ENCODE measurements at regions not wholly inside any gene's neighbourhood (a gene's known extent, or its start where the extent isn't known, plus 50 kb on each side); places are given as distances from the start of the nearest gene placed in this dataset.

- H4K8ac ChIP-seq (ENCODE audit: extremely low read depth, insufficient read depth, low read length) = no peak overlapping the region
- no peak overlapping the region for H2BK12ac ChIP-seq (ENCODE audit: low read depth, low read length)
- H3K4ac ChIP-seq (replicated peaks; ENCODE audit: insufficient read length, low read depth, low read length) = no peak overlapping the region
- no peak overlapping the region for H2AK5ac ChIP-seq (ENCODE audit: low read depth, low read length)
- H4K5ac ChIP-seq (ENCODE audit: insufficient read length, low read depth, low read length) = no peak overlapping the region
- H3K56ac ChIP-seq (replicated peaks; ENCODE audit: insufficient read length, low read depth, low read length) = no peak overlapping the region
- H3K9ac ChIP-seq (replicated peaks in 1 of 4; ENCODE audit: extremely low read depth in 1 of 4, low read depth in 3 of 4, low read length in 3 of 4) = no peak overlapping the region
- H3K18ac ChIP-seq (ENCODE audit: extremely low read depth, low read length) = no peak overlapping the region
- H2BK15ac ChIP-seq (ENCODE audit: low read length) = no peak overlapping the region
- ChIA-PET POLR2A (ENCODE audit: partially characterized antibody) (no interaction called here), CTCF (ENCODE audit: partially characterized antibody) (no interaction called here)
- no peak overlapping the region for H3K14ac ChIP-seq (ENCODE audit: insufficient read length)
- peaks cover 0 to 5% (median under 1%) of the 10 kb centered on the region in 4 experiments; a peak in 4 of 7 replicates for H3K4me1 ChIP-seq (replicated peaks in 1 of 4; ENCODE audit: control insufficient read depth in 3 of 4, insufficient read depth in 4 of 4, low read length in 3 of 4)
- H3K4me2 ChIP-seq (ENCODE audit: insufficient read depth in 1 of 2, low read depth in 2 of 2, low read length in 2 of 2) = no peak overlapping the region
- WGBS, 2 experiments (ENCODE audit: extremely low coverage in 1 of 2, insufficient coverage in 1 of 2, insufficient read length in 1 of 2, insufficient replicate concordance in 2 of 2, low coverage in 1 of 2, low lambda C conversion rate in 2 of 2, missing lambda C conversion rate in 1 of 2) = 96% methylated on average over 2 of the region's 2 CpGs; no CpG with 5 or more reads in 1 of the 2 experiments
- H4K20me1 ChIP-seq (replicated peaks in 1 of 2; ENCODE audit: control insufficient read depth in 1 of 2, insufficient read depth in 2 of 2, low read length in 2 of 2) = no peaks in the 10 kb centered on the region
- DNase-seq (ENCODE audit: low read depth in 1 of 2, low spot score in 2 of 2) (no peak), FAIRE-seq (no peak)
- no peak overlapping the region for H4K91ac ChIP-seq (replicated peaks; ENCODE audit: insufficient read length, low read length)
- no peak overlapping the region for H3K27ac ChIP-seq (ENCODE audit: low read depth, low read length)
- no peak overlapping the region for H2BK120ac ChIP-seq (replicated peaks; ENCODE audit: low read depth, low read length)
- no peak overlapping the region for H2BK20ac ChIP-seq (ENCODE audit: low read length)
- peaks cover 0 to 2% of the 10 kb centered on the region in 2 experiments; a peak in 1 of 4 replicates for H3K9me3 ChIP-seq (ENCODE audit: insufficient read depth in 2 of 2, low read depth in 1 of 2, low read length in 1 of 2)
- no peaks in the 10 kb centered on the region for H3K79me2 ChIP-seq (ENCODE audit: control insufficient read depth in 1 of 2, insufficient read depth in 2 of 2, low read length in 2 of 2)
- TF ChIP-seq RFX5 (IDR thresholded peaks at IDR 0.05; ENCODE audit: borderline replicate concordance, low read depth, low read length) (no peak), ZNF274 (IDR thresholded peaks at IDR 0.05; ENCODE audit: borderline replicate concordance, extremely low read depth, low read length) (no peak), KDM4A (IDR thresholded peaks at IDR 0.05; ENCODE audit: low read depth, low read length, severe bottlenecking) (no peak), TCF12 (IDR thresholded peaks at IDR 0.05; ENCODE audit: low read depth, low read length) (no peak)
- H3K4me3 ChIP-seq (ENCODE audit: extremely low read depth in 1 of 4, insufficient read depth in 2 of 4, low read depth in 3 of 4, low read length in 4 of 4) = no peak overlapping the region
- H2BK5ac ChIP-seq (ENCODE audit: low read depth, low read length) = no peak overlapping the region
- no peak overlapping the region for H2AFZ ChIP-seq (ENCODE audit: low read length)
- no peak overlapping the region for H3K23ac ChIP-seq (ENCODE audit: insufficient read length)
- no peaks in the 10 kb centered on the region for H3K23me2 ChIP-seq (ENCODE audit: low read depth, low read length)
- no peaks in the 10 kb centered on the region; a peak in 1 of 7 replicates for H3K27me3 ChIP-seq (replicated peaks in 1 of 4; ENCODE audit: control insufficient read depth in 3 of 4, extremely low read depth in 1 of 4, insufficient read depth in 3 of 4, low read length in 3 of 4)
- H3K79me1 ChIP-seq (ENCODE audit: low read depth, low read length) = no peaks in the 10 kb centered on the region
- H3K36me3 ChIP-seq (ENCODE audit: control insufficient read depth in 2 of 4, insufficient read depth in 4 of 4, low read length in 3 of 4) = no peaks in the 10 kb centered on the region
Measured at GRCh38 chr5:114988096-114988495, 181.6 kb downstream of the TRIM36 start.

Data from H1 (cell line).